Stimulated activated CD8-positive, alpha-beta memory T cell treated with anti-CD3 and anti-CD28 coated beads, Interleukin-15, amount 100 ng/mL, for 24 hours (primary cell): ENCODE measurements at regions not wholly inside any gene's neighbourhood (a gene's known extent, or its start where the extent isn't known, plus 50 kb on each side); places are given as distances from the start of the nearest gene placed in this dataset.

Source experiments
- DNase-seq: peaks from one replicate; pipeline ENCODE4 v3.0.0-alpha.2; 2020; ENCODE audit warnings: low read depth

GRCh38 chr6:134739299-134740026, 210.4 kb downstream of the ALDH8A1 start:
- DNase-seq = no peak

GRCh38 chr6:134738211-134738885, 211.6 kb downstream of the ALDH8A1 start:
- no peak for DNase-seq

GRCh38 chr6:134735461-134735860, 214.4 kb downstream of the ALDH8A1 start:
- no peak for DNase-seq

- DNase-seq = no peak
Measured at GRCh38 chr6:134734312-134734869, 215.5 kb downstream of the ALDH8A1 start.

- DNase-seq = no peak
Measured at GRCh38 chr6:134733801-134734200, 216.1 kb downstream of the ALDH8A1 start.

GRCh38 chr6:134732763-134733162, 217.1 kb downstream of the ALDH8A1 start:
- DNase-seq = no peak

- DNase-seq = no peak
Measured at GRCh38 chr6:134731615-134732014, 218.3 kb downstream of the ALDH8A1 start.

- no peak for DNase-seq
Measured at GRCh38 chr6:134730013-134730412, 219.9 kb downstream of the ALDH8A1 start.

GRCh38 chr6:134729561-134729960, 220.3 kb downstream of the ALDH8A1 start:
- DNase-seq = no peak

- DNase-seq = no peak
Measured at GRCh38 chr6:134727081-134727480, 222.8 kb downstream of the ALDH8A1 start.

GRCh38 chr6:134725590-134725989, 224.3 kb downstream of the ALDH8A1 start:
- DNase-seq = no peak

GRCh38 chr6:134724771-134725340, 225.0 kb downstream of the ALDH8A1 start:
- no peak for DNase-seq

- no peak for DNase-seq
Measured at GRCh38 chr6:134723081-134723871, 226.6 kb downstream of the ALDH8A1 start.

- no peak for DNase-seq
Measured at GRCh38 chr6:134722200-134722870, 227.6 kb downstream of the ALDH8A1 start.

- DNase-seq = no peak
Measured at GRCh38 chr6:134721060-134721405, 228.9 kb downstream of the ALDH8A1 start.

GRCh38 chr6:134720353-134721059, 229.4 kb downstream of the ALDH8A1 start:
- DNase-seq = no peak

- no peak for DNase-seq
Measured at GRCh38 chr6:134719911-134720310, 230.0 kb downstream of the ALDH8A1 start.

- DNase-seq = no peak
Measured at GRCh38 chr6:134719286-134719685, 230.6 kb downstream of the ALDH8A1 start.

- DNase-seq = no peak
Measured at GRCh38 chr6:134714679-134715078, 235.2 kb downstream of the ALDH8A1 start.

- DNase-seq = no peak
Measured at GRCh38 chr6:134714113-134714512, 235.8 kb downstream of the ALDH8A1 start.

GRCh38 chr6:134712311-134712710, 237.6 kb downstream of the ALDH8A1 start:
- no peak for DNase-seq
